Amniotic epithelial cell (primary cell): ENCODE measurements at regions not wholly inside any gene's neighbourhood (a gene's known extent, or its start where the extent isn't known, plus 50 kb on each side); places are given as distances from the start of the nearest gene placed in this dataset.
"Not testable (repeated sequence)": the region's sequence is repeated elsewhere in the genome, so short reads cannot be mapped to it uniquely, and the experiment has no call there.

Experiments used
- DNase-seq: peaks from one replicate; pipeline ENCODE4 v3.0.0-alpha.2; 2010; ENCODE audit warnings: low read depth

DNA sequence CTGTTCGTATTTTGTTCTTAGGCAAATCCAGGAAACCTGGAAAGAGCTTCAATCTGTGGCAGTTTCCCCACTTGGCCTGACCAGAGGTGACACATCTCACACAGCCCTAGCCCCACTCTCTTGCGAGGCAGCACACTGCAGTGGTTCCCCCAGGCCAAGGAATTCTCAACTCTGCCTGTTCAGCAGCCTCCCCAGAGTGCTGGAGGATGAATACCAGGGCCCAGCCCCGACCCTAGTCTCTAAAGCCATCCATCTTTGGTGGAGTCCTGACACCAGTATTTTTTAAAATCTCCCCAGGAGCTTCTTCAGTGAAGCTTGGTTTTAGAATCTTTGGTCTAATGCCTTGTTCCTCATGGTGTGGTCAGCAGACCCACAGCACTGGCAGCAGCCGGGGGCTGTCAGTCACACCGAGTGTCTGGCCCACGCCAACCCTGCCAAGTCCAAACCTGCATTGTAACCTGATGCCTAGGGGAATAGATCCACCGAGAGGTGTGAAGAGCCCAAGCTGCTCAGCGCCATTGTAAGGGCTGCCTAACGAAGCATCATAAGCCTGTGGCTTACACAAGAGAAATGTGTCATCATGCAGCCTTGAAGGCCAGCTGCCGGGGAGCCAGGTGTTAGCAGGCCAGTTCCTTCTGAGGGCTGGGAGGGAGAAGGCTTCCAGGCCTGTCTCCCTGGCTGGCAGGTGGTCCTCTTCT, 428.7 kb upstream of the ID2 start:
- DNase-seq = no peak

DNA sequence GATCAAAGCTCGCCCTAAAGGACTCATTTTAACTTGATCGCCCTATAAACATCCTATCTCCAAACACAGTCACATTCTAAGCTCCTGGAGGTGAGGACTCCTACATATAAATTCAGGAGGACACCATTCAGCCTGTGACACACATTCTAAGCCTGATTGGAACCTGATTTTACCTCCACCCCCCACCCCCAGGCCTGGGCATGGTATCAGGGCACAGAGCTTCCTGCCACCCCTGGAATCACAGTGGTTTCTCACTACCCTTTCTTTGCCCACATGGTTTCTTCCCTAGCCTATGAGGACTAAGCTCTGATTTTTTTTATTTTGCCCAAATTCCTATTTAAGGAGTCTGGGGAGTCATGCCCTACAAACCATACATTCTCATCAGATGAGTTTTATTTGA, 428.1 kb upstream of the ID2 start:
- DNase-seq = no peak

DNA sequence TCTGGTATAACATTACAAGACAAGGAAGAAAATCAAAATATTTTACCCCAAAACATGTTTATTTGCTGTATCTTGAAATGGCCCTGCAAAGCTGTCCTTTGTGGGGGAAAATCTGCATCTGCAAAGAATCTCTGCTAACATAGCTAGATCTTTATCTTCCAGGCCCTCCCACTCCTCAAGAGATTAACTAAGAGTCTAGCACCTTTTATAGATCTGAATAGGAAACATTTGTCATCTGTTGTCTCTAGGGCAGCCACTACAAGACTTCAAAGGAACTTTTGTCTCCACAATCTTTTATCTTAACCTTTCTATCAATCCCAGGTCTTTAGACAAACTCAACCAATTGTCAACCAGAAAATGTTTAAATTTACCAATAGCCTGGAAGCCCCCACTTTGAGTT, 427.6 kb upstream of the ID2 start:
- DNase-seq = not testable (repeated sequence)

DNA sequence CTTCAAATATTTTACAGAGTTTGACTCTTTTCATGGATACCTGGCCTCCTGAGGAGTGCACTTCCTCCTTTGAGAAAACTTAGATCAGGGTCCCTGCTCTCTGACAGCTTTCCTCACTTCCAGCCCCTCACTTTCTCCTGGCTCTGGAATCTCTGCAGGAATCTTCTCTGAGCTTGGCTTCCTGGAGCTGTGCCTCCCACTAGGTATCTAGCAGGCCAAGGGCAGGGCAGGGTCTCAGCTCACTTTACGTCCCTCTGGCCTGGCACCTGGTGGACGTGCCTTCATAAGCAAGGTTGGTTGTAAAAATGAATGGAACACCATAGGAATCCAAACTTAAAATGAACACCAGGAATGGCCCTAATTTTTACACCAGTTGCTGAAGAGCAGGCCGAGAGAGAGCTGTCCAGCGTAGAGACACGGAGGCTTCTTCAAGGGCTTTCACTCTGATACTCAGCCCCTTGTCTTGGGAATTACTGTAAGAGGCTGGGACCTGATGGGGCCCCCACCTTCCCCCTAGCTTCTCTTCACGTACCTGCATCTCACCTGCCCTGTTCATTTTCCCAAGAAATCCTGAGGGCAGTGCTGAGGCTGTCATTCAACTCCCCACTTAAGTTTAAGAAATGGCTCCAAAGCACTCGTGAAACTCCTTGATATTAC, 426.9 kb upstream of the ID2 start:
- peak; percentile 3 for DNase-seq

DNA sequence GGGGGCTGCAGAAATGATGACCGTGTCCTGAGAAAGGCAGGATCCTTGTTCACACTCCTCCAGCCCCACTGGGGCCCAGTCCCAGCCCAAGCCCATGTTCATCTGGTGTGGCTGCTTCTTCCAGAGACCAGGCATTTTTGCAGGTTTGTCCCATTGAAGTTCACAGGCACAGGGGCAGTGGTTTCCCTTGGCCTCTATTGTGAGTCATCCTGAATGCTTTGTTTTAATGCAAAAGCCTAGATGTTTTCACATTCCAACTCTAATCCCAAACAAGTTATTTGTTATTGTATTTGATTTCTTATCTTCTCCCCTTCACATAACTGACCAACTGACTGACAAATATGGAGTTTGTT, 426.4 kb upstream of the ID2 start:
- DNase-seq = peak; percentile 30

DNA sequence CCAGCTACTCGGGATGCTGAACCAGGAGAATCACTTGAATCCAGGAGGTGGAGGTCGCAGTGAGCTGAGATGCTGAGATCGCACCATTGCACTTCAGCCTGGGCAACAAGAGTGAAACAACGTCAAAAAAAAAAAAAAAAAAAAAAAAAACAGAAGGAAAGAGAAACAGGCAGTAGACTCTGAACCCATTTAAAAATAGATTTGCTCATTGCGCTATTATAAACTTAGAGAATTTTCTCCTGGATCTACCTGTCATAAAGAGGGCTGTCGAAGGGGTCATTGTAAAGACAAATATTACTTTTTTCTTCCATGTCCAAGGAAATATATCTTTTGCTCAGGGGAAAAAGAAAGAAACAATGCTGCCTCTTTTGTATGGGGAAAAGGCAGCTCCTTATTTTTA, 425.0 kb upstream of the ID2 start:
- DNase-seq = no peak

DNA sequence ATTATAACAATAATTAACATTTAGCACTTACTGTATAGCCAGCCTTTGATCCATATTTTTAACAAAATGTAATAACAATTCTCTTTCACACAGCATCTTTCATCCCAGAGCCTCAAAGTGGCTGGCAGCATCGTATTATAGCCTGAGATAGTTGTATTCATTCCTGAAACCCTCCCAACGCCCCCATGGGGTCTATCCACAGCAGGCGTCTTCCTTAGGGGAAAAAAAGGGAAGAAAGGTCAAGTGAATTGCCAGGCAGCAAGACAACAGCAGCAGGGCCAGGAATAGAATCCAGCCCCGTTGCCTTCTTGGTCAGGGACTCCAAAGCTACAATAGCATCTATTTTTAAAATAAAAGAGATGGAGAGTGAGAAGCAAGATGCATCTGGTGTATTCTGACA, 424.4 kb upstream of the ID2 start:
- DNase-seq = no peak

DNA sequence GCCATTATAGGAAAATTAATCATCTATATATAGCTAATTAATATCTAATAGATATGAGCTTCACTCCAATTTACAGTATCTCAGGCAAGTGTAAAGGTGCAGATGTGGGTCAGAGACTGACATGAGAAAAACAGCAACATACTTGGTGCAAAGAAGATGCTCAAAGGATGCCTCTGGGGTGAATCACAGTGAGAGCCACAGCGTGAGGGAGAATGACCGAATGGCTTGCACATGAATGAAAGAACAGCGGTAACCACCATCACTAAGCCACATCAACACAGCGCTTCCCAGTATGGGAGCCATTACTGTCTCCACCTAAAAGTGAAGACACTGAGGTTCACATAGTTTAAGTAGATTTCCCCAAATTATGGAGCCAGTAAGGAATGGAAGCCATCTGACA, 423.4 kb upstream of the ID2 start:
- DNase-seq = peak; percentile 17

DNA sequence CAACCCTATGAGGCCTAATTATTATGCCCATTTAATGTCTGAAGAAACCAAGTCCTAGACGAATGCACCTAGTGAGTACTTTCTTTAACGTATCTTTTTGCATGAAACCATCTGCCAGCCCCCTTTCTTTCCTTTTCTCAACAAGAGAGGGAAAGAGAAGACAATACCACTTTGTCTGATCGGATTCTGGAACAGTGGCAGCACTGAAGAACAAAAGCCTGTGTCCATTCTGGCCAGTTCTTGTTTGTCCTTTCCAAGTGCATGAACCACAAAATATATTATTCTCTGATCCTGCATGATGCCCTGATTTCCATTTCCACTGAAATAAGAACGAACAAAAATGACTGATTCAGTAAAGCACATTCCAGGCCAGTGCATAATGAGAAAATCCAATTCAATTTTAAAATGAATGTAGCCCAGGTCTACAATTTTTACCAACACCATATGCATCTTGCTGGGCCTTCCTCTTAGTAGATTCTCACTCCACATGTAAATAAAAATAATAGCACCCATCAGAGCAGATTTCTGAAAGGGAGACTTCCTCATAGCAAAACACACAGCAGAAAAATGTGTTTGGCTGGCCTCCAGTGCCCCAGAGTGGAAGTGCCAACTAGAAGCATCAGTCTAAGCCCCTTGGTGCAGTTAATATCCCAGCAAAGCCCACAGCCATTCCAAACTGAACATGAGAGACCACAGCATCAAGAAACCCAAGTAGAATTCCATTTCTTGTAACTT, 422.6 kb upstream of the ID2 start:
- no peak for DNase-seq

DNA sequence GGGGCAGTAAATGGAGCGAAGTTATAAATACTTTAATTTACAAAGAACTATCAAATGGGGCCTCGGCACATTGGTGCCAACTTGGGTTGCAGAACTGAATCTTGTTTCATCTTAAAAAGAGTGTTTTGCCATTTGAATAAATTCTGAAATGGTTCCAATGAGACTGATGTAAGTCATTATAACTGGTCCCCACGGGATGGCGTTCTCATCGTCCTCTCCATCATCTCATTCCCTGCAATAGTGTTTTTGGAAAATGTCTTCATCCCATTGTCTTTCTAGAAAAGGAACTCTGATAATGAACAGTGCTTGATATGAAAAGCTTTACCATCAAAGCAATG, 422.0 kb upstream of the ID2 start:
- no peak for DNase-seq

DNA sequence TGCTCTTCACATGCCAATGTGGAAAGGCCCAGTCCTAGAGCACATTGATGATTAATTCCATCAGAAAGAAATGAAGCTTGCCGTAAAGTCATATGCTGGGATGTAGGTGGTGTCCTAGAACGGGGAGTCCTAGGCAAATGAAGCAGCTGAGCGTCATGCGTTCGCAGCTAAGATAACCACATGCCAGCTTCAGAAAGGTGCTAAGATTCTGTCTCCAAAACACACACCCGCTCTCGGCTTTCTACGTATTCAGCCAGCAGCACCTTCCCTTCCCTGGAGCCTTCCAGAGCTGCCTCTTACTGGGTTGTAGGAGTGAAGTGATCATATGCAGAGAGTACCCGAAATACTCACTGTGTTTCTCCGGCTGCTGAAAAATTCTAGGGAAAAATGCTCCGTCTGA, 421.6 kb upstream of the ID2 start:
- DNase-seq = no peak

DNA sequence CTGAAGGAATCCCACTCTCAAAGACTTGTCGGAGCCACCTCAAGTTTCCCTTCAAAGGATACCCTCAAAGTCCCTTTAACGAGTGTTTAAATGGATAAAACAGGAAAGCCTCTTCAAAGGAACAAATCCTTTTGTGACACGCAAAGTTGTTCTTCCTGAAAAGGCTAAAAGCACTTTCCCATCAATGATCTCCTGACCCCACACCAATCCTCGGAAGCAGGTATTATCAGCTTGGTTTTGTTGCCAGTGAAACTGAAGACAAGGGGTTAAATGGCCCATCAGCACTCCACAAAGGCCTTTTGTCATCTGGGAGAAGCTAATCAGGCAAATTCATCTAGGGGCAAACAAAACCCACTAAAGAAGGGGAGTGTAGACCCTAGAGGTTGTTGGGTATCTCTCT, 418.0 kb upstream of the ID2 start:
- no peak for DNase-seq

DNA sequence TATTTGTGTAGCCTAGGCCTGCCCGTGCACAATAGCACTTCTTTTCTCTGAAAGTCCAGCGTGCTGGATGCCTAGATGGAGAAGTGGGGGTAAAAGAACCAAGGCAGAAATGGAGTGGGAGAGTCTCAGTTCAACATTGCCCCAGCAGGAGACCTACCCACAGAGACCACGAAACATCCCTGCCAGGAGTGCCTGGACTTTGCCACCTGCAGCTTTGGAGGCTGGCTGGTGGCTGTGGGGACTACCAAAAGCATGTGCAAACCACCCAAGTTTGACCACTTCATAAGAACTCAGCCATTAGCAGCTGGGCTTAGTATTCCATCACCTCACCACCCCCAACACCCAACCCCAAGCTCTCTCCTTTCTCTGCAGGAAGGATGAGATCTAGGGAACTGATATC, 416.9 kb upstream of the ID2 start:
- DNase-seq = no peak

DNA sequence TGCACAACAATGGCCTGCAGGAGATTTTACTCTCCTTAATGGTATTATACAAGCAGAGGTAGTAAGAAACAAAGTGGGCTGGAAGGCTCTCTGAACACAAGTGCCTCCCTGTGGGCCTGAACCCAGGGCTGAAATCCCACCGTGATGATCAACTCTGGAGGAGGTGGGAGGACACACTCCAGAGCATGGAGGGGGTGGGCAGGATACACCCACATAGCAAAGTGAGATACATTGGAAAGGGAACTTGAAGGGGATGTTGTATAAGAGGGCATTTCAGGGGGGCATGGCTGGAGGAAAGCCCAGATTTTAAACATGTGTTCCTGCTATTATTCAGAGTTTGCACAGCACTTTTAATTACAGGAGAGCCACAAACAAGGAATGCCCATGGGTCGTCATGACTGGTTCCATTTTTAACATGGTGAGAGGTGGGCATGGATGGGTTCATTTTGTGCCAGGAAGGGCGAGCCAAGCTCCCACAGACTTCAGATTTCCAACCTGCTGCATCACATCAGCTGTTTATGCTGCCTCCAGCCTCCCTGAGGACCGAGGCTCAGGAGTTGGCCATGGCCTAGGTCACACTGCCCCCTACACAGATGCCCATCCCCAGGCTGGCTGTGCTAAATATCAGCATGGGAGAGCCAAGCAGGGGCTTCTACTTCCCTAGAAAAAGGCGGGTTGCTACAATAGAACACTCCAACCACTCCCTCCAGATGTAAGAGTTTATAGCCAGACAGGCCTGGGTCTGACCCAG, 416.2 kb upstream of the ID2 start:
- DNase-seq = no peak

DNA sequence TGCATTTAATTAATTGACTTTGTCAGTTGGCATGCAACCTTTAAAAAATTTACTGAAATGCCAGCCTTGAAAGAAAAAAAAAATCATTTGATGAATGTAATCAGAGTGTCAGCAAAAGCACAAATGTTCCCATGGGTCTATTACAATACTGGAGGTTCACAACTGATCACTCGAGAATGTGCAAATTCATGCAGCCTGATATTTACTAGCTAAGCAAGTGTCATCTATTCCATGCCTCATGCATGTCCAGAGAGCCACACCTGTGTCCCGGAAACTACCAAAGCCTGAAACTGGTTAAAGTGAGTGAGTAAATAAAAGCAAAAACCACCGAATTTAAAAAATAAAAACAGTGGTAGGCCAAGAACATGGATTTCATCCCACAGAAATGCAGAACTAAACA, 415.3 kb upstream of the ID2 start:
- no peak for DNase-seq

DNA sequence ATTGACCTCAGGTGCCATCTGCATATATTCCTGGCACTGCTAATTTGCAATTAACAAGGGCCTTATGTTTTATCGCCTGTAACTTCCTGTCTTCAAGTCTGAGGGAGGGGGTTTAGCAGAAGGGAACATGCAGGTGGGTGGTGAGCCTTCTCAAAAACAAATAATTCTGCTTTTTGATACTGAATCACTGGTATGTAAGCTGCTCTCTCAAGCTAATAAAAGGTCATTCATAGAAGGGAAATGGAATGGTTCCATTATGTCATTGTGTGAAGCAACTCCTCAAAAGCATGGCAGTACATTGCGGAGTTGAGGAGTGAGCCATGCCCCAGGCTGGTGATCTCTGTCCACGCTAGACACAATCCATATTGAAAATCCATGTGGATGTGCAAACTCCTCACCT, 414.8 kb upstream of the ID2 start:
- DNase-seq = no peak

DNA sequence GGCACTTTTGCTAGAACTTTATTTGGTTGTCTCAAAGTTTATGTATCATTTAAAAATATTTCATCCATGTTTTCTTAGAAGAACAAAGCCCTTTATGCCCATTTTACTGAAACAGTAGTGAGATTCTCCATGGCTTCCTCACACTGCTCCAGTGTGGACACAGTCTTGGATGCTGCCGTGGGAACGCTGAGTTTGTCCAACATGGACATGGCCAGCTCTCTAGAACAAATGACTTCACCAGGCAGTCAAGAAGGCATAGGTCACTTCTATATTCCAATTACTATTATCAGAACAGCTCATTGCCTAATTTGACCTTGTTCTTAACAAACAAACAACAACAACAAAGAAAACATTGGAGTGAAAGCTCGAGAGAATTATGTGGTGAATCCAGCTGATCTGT, 414.1 kb upstream of the ID2 start:
- DNase-seq = no peak

DNA sequence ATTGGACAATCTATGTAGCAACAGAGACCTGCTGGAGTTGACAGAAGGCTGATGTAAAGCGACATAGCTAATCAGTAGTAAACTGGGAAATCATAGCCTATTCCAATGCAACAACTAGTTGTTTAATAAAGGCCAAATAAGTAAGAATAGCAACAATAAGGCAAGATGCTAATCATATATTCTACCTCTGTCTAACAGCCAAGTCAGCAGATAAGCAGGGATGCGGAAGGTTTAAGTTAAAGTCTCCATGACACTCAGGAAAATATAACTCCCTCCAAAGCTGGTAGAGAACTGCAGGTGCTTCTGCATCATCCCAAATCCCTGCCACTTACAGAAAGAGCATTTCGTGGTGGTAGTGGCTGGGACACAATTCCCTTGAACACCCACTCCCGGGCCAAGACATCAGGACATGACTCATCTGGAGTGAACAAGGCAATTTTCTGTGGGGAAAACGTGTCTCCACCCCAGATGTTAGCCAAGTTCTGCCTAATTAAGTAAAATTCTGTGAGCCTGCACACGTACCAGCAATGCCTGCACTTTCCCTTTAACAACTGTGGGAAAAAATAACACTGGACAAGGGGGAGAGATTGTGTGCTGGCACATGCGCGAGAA, 413.6 kb upstream of the ID2 start:
- DNase-seq = no peak

DNA sequence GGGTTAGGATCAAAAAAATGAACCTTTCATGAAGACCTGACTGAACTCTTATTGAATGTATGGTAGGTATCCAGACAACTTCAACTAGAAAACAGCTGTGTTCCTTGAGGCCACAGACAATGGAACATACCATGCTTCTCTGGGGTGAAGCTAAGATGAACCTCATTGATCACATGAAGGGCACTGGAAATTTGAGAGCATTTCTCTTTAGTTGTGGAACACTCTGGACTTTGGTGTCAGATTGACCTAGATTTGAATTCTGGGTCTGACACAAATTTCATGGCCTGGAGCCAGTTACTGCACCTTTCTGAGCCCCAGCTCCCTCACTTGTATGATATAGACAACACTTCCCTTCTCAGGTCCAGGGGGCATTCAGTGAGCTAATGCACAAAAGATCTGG, 411.2 kb upstream of the ID2 start:
- DNase-seq = no peak

DNA sequence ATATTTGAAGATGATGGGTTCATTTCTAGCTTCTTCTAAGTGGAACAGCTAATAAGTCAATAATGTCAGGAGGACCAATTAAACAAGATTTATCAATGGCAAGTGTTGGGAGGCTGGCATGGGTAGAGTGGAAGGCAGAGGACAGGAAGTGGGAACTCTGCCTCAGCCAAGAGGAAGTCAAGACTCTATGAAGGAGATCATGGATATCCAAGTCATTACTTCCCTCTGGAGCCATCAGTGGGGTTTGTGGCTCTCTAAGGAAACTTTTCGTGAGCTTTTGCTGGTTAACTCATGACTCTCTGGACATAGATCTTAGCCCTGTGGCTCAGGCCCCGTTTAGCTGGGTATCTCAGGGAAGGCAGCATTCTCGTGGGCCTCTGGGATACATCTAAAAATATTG, 410.4 kb upstream of the ID2 start:
- no peak for DNase-seq

DNA sequence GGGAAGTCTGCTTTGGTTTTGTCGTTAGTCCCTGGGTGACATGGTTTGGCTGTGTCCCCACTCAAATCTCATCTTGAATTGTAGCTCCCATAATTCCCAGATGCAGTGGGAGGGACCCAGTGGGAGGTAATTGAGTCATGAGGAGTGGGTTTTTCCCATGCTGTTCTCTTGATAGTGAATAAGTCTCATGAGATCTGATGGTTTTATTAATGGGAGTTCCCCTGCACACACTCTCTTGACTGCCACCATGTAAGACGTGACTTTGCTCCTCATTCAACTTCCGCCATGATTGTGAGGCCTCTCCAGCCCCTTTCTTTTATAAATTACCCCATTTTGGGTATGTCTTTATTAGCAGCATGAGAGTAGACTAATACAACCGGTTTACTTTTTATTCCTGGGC, 405.8 kb upstream of the ID2 start:
- no peak for DNase-seq

DNA sequence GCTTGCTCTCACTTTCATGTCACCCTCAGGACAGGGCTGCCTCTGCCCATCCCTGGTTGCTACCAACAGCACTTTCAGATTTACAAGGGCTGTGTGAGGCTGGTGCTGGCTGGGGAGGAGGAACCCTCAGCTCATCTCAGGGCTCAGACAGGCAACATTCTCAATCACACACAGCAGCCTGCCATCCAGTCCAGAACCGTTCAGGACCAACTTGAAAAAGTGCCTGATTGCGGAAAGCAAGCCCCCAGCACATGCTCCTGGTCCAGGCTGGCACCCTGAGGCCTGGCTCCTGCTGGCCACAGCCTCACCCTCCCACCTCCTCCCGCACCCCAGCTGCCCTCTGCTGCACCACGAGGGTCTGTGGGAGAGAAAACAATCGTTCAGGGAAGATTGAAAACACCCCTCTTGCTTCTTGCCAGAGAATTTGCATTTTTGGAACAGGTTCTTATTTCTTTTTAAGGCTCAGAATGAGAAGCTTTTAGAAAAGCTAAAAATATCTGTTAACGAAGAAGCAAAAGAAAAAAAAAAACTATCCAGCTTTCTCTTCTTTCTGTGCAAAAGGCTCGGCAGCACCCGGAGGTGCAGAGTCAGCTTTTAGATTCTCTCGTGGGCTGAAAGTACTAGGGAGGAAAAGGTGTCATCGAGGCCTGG, 403.8 kb upstream of the ID2 start:
- no peak for DNase-seq
